NCI-H1930 (cell line): ENCODE measurements at regions not wholly inside any gene's neighbourhood (a gene's known extent, or its start where the extent isn't known, plus 50 kb on each side); places are given as distances from the start of the nearest gene placed in this dataset.

Experiments
- DNase-seq, 2 experiments: peaks; one replicate each; lab custom pipeline; 2025; lab: John Stamatoyannopoulos, UW

DNA sequence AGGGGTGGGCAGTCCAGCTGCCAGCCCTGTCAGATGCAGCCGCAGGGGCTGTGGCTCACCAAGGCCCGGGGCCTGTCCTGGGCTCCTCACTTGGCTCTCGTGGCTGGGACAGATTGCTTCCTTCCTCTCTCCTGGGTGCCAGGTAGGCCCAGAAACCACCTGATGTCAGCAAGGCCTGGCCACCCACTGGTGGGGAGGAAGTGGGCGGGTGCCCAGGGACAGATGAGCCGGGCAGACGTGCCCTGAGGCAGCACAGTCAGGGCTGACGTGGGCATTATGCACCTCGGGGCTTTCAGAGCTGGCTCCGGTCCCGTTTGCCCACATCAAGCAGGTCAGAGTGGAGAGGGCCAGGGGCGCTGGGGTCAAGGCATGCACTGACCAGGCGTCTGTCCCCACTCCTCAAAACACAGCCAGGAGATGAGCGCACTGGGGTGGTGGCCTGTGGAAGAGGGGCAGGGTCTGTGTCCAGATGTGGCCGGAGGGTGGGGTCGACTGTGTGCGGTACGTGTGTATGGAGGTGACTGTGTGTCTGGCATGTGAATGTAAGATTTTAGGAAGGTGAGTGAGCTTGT lies 133.2 kb upstream of the PTPN1 start:
- no peak for DNase-seq

DNA sequence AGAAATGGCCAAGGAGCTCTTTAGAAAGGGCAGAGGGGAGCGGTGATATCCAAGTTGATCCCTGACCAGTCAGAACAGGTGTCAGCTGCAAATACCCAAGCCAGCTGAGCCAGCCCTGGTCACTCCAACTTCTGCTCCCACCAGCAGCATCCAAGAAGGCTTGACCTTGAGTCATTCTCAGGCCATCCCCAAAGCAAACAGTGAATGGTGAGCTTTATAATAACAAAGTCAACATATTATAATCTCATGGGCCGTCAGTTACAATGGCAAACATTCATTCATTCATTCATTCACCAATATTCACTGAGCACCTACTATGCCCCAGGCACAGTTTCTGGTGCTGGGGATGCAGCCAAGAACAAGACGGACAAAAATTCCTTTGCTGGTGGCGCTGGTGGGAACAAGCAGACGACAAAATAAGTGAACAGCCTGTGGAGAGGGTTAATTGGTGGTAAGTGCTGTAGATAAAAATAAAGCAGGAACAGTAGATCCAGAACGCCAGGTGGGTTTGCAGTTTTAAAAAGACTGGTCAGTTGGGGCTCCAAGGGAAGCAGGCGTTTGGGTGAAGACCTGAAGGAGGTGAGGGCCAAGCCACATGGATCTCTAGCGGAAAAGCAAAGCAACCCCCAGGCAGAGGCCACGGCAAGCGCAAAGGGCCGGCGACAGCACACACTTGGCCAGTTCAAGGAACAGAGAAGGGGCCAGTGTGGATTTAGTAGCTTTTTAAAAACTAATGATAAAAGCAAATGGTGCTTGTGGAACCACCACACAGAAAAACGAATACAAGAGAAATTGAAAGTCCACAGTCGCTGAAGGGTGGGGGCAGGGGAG lies 131.8 kb upstream of the PTPN1 start:
- no peak for DNase-seq

DNA sequence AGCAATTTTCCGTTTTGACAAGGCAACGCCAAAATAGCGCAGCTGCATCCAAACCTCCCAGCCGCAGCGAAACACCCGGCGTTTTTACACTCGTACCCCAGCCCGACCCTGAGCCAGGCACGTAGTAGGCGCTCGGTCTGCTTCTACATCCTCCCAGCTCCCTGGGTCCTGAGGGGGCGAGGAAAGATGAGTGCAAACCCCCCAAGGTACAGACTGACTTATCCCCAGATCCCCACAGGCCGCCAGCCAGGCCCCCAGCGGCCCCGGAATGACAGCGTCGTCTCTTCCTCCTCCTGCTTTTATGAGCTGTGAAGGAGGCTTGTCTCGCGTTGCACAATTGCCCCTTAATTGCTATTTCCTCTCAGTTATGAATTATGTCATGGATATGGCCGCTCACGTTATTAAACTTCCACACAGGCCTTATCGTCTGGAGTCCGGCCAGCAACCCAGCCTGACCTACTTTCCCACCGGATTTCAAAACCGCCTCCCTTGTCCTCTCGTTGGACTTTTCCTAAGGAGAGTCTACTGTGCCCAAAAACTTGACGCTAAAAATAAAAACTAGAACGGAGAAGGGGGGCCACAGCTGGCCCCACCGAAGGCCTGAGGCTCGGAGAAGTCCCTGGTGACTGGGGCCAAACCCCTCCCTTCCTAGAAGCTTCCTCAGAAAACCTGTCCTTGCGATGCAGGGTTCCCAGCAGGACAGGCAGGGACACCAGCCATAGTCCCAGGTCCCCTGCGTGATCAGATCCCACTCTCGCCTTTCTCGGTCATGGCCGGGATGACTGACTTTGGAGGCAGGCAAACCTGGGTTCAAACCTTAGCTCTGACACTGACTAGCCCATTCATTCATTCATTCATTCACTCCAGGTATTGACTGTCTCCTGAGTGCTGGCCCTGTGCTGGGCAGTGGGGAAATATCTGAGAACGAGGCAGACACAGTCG lies 130.9 kb upstream of the PTPN1 start:
- DNase-seq = no peak

DNA sequence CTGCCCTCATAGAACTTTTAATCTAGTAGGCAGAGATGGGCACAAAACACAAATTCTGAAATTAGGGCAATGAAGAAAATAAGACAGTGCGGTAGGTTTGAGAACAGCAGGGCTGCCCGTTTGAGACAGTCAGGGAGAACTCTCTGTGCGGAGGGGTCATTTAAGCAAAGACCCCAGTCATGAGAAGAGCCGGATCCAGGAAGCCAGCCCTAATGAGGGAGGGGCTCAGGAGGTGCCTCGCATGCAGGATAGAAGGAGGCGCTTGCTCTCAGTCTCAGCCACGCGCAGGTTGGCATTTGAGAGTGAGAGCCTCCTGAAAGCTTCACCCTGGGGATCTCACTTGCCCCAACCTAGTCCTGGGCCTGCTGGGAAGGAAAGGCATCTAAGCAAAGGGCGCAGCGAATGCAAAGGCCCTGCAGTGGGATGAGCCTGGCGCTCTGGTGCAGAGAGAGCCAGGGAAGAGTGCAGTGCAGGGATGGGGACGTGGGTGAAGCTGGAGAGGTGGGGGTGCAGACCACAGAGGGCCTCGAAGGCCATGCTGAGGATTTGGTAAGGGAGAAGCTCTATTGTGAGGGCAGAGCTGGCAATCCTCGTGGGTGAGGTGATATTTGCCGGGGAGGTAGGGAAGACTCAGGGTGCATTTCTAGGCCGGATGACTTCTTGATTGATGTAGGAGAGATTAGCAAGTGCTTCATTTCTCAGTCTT lies 130.0 kb upstream of the PTPN1 start:
- no peak for DNase-seq

- no peak for DNase-seq
These were observed 129.5 kb upstream of the PTPN1 start for GRCh38 chr20:50380697-50381040.

GRCh38 chr20:50381075-50381732 lies 129.0 kb upstream of the PTPN1 start:
- DNase-seq = no peak

- DNase-seq = no peak
These were observed 128.2 kb upstream of the PTPN1 start for GRCh38 chr20:50381771-50382593.

DNA sequence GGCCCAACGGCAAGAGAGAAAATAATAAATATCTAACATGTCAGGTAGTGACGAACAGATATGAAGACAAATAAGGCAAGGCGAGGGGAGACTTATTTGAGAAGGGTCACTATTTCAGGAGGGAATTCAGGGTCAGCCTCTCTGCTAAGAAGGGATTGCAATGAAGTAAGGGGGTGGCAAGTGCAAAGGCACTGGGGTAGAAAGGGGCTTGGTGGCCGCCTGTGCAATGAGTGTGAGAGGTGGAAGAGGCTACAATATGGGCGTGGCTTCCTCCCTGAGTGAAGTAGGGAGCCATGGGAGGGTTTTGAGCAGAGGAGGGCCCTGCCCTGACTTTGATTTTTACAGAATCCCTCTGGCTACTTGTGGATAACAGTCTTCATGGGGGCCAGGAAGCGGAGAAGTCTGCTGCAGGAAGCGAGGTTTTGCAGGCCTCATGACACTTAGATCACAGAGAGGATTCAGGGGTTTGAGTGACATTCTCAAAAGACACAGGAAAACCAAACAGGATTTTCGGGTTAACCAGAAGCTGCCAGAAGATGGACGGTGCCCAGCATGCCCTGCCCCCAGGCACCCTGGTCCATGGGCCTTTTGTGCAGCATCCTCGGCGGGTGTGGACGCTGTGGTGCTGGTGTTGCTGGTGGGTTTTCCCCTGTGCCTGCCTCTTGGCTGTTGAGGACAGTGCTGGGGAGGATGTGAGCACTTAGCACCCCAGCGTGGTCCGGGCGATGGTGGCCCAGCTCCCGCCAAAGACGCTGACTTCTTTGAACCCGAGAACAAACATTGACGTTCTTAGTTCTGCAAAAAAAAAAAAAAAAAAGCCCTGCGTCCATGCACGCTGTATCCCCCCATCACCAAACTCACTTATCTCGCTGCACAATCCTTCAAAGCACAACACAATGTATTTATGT lies 124.2 kb upstream of the PTPN1 start:
- no peak for DNase-seq

GRCh38 chr20:50386641-50386960 lies 123.6 kb upstream of the PTPN1 start:
- DNase-seq = no peak

DNA sequence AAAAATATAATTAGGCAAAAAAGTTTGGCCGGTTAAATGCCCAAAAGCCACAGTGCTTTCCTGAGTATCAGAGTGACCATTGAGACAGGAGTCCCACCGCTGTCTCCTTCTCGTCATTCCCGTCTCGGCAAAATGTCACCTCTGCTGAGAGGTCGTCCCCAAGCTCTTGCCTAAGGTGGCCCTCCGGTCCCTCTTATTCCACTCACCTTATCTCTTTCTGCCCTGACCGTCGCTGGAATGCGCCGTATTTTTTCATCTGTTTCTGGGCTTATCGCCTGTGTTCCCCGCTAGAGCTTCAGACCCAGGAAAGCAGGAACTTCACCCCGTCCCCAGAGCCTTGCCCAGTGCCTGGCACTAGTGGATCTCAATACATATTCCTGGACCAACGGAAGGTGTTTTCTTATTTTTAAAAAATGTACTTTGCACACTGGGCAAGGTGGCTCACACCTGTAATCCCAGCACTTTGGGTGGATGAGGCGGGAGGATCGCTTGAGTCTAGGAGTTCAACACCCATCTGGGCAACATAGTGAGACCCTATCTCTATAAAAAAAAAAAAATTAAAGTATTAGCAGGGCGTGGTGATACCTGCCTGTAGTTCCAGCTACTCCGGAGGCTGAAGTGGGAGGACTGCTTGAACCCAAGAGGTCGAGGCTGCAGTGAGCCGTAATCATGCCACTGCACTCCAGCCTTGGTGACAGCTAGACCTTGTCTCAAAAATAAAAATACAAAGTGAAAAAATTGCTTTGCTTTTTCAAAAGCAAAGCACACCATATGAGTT lies 122.8 kb upstream of the PTPN1 start:
- no peak for DNase-seq

- no peak for DNase-seq
These were observed 122.2 kb upstream of the PTPN1 start for GRCh38 chr20:50387996-50388332.

GRCh38 chr20:50388733-50389437 lies 121.3 kb upstream of the PTPN1 start:
- DNase-seq = no peak

GRCh38 chr20:50389438-50389807 lies 120.8 kb upstream of the PTPN1 start:
- DNase-seq = no peak

GRCh38 chr20:50389808-50390684 lies 120.1 kb upstream of the PTPN1 start:
- DNase-seq = no peak

- no peak for DNase-seq
These were observed 119.3 kb upstream of the PTPN1 start for GRCh38 chr20:50390685-50391443.

GRCh38 chr20:50391444-50392137 lies 118.6 kb upstream of the PTPN1 start:
- no peak for DNase-seq
